Body of pancreas (tissue), 4 donors: ENCODE measurements at regions not wholly inside any gene's neighbourhood (a gene's known extent, or its start where the extent isn't known, plus 50 kb on each side); places are given as distances from the start of the nearest gene placed in this dataset.

Experiments
- ATAC-seq: fragments of 150-250 bp; one replicate; pipeline ENCODE4 v1.9.1; 2016
- DNase-seq, 4 donors: peaks; one replicate each; pipeline ENCODE4 v3.0.0-alpha.2; 2019
- H3K27ac ChIP-seq, 4 donors: fragments of 200-600 bp; sonication (generic); 1 replicate in 3 of 4; 2 replicates in 1 of 4; pipeline versions ENCODE4 v1.5.1 to v1.6.1; 2016 to 2019; ENCODE audit warnings: mild to moderate bottlenecking in 1 of 4, mixed read lengths in 1 of 4, moderate library complexity in 1 of 4
- H3K27me3 ChIP-seq, 2 donors: fragments of 200-600 bp; sonication (generic); one replicate each; pipeline ENCODE4 v1.6.0; 2016; ENCODE audit warnings: mild to moderate bottlenecking in 1 of 2
- H3K36me3 ChIP-seq, 2 donors: fragments of 200-600 bp; sonication (generic); replicated peaks in 1 of 2; 2 replicates each; pipeline ENCODE4 v1.5.1; 2016; ENCODE audit warnings: low read depth in 2 of 2; ENCODE audit not compliant: insufficient read depth in 1 of 2
- H3K4me1 ChIP-seq: fragments of 200-600 bp; sonication (generic); one replicate; pipeline ENCODE4 v1.6.0; 2016
- H3K4me3 ChIP-seq, 2 donors: fragments of 200-600 bp; sonication (generic); 1 replicate in 1 of 2; 2 replicates in 1 of 2; pipeline ENCODE4 v1.5.1; 2016 to 2019
- H3K9me3 ChIP-seq, 3 donors: fragments of 200-600 bp; sonication (generic); 1 replicate in 2 of 3; 2 replicates in 1 of 3; pipeline ENCODE4 v1.5.1; 2016
- CTCF ChIP-seq, 7 experiments: fragments of 450-650 bp in 4 of 7; fragments of 200-600 bp in 3 of 7; sonication (generic) in 3 of 7; IDR thresholded peaks; one replicate each; pipeline ENCODE4 v1.5.1; 2016 to 2019; ENCODE audit warnings: antibody characterized with exemption in 7 of 7
- POLR2A ChIP-seq, 3 donors: fragments of 450-650 bp; IDR thresholded peaks; one replicate each; pipeline ENCODE4 v1.6.1; 2016; ENCODE audit warnings: antibody characterized with exemption in 3 of 3, mild to moderate bottlenecking in 2 of 3
- WGBS, 2 donors: methylation state at CpG; one replicate each; pipeline ENCODE4 v1.1.5; 2017; 5-methylcytosine and 5-hydroxymethylcytosine counted together
- intact Hi-C: fragments of 100-400 bp; cut with DNase I; formaldehyde crosslinking; loops from one replicate; pipeline ENCODE4 v1.15.1; 2023

GRCh38 chr3:83122774-83123350 lies 1361.4 kb upstream of the GBE1 start:
- Histone ChIP-seq H3K27ac (no peak overlapping the region), H3K4me1 (no peaks in the 10 kb centered on the region), H3K9me3 (no peaks in the 10 kb centered on the region), H3K27me3 (no peaks in the 10 kb centered on the region), H3K36me3 (no peaks in the 10 kb centered on the region), H3K4me3 (no peak overlapping the region)
- DNase-seq = no peak
- ATAC-seq = no peak
- intact Hi-C loops = no loop called here
- TF ChIP-seq CTCF (IDR thresholded peaks at IDR 0.05) (no peak), POLR2A (IDR thresholded peaks at IDR 0.05) (no peak)
- WGBS, 2 donors = 66 to 75% methylated on average over 2 of the region's 2 CpGs

GRCh38 chr3:83093222-83093572 lies 1331.8 kb upstream of the GBE1 start:
- peaks cover 11% of the 10 kb centered on the region for H3K4me1 ChIP-seq
- peak overlapping the region in 3 of 4 donors; percentile 37 to 68 (median 43) for H3K27ac ChIP-seq
- 27 to 29% methylated on average over 4 of the region's 4 CpGs for WGBS, 2 donors
- intact Hi-C loops = no loop called here
- no peaks in the 10 kb centered on the region for H3K36me3 ChIP-seq
- no peaks in the 10 kb centered on the region for H3K9me3 ChIP-seq
- DNase-seq (no peak), ATAC-seq (no peak)
- no peak overlapping the region for H3K4me3 ChIP-seq
- no peak for TF ChIP-seq CTCF (IDR thresholded peaks at IDR 0.05)
- no peak for TF ChIP-seq POLR2A (IDR thresholded peaks at IDR 0.05)
- H3K27me3 ChIP-seq = no peaks in the 10 kb centered on the region

GRCh38 chr3:83092521-83093221 lies 1331.2 kb upstream of the GBE1 start:
- H3K36me3 ChIP-seq = no peaks in the 10 kb centered on the region
- 17 to 22% methylated on average over 2 of the region's 2 CpGs for WGBS, 2 donors
- TF ChIP-seq CTCF (IDR thresholded peaks at IDR 0.05) (no peak), POLR2A (IDR thresholded peaks at IDR 0.05) (no peak)
- no peak overlapping the region for H3K4me3 ChIP-seq
- H3K27me3 ChIP-seq = no peaks in the 10 kb centered on the region
- no peaks in the 10 kb centered on the region for H3K9me3 ChIP-seq
- intact Hi-C loops = no loop called here
- H3K27ac ChIP-seq = peak overlapping the region in 3 of 4 donors; percentile 37 to 68 (median 43)
- peak; percentile 99 for ATAC-seq
- H3K4me1 ChIP-seq = peaks cover 11% of the 10 kb centered on the region
- peak; percentile 44 to 71 (median 69) for DNase-seq

- no peak overlapping the region for H3K4me3 ChIP-seq
- H3K27me3 ChIP-seq = no peaks in the 10 kb centered on the region
- intact Hi-C loops = no loop called here
- no peaks in the 10 kb centered on the region for H3K36me3 ChIP-seq
- DNase-seq = no peak
- H3K9me3 ChIP-seq = no peaks in the 10 kb centered on the region
- no peak for TF ChIP-seq POLR2A (IDR thresholded peaks at IDR 0.05)
- TF ChIP-seq CTCF (IDR thresholded peaks at IDR 0.05) = no peak
- H3K27ac ChIP-seq = no peak overlapping the region
- no peak for ATAC-seq
- 63 to 73% methylated on average over 6 of the region's 6 CpGs for WGBS, 2 donors
- no peaks in the 10 kb centered on the region for H3K4me1 ChIP-seq
Observed at GRCh38 chr3:83076041-83076440, 1314.6 kb upstream of the GBE1 start.

- DNase-seq = no peak
- no peaks in the 10 kb centered on the region for H3K27me3 ChIP-seq
- H3K4me1 ChIP-seq = no peaks in the 10 kb centered on the region
- no peaks in the 10 kb centered on the region for H3K9me3 ChIP-seq
- H3K27ac ChIP-seq = no peak overlapping the region
- intact Hi-C loops = no loop called here
- H3K36me3 ChIP-seq = no peaks in the 10 kb centered on the region
- no peak overlapping the region for H3K4me3 ChIP-seq
- ATAC-seq = no peak
- no peak for TF ChIP-seq POLR2A (IDR thresholded peaks at IDR 0.05)
- TF ChIP-seq CTCF (IDR thresholded peaks at IDR 0.05) = no peak
Observed at GRCh38 chr3:83074485-83074884, 1313.0 kb upstream of the GBE1 start.
